Stimulated activated effector memory CD8-positive, alpha-beta T cell treated with anti-CD3 and anti-CD28 coated beads, Interleukin-12 subunit alpha, Interleukin-12 subunit beta, amount 100 ng/mL, for 72 hours (primary cell): ENCODE measurements at regions not wholly inside any gene's neighbourhood (a gene's known extent, or its start where the extent isn't known, plus 50 kb on each side); places are given as distances from the start of the nearest gene placed in this dataset.

Experiments used
- ATAC-seq: fragments of 150-1000 bp; cut with Tn5 transposase; 2 replicates; pipeline ENCODE4 v1.10.0; 2021
- DNase-seq, 2 donors: peaks; one replicate each; pipeline ENCODE4 v3.0.0; 2021 to 2022; ENCODE audit warnings: low spot score in 2 of 2
- H3K27ac Mint-ChIP-seq: one replicate; pipeline ENCODE4 v1.8.0; 2022; ENCODE audit warnings: mild to moderate bottlenecking, mixed read lengths
- H3K36me3 Mint-ChIP-seq: one replicate; pipeline ENCODE4 v1.8.0; 2022; ENCODE audit warnings: mild to moderate bottlenecking, mixed read lengths
- H3K4me1 Mint-ChIP-seq: one replicate; pipeline ENCODE4 v1.8.0; 2022; ENCODE audit warnings: mixed read lengths
- H3K4me3 Mint-ChIP-seq: one replicate; pipeline ENCODE4 v1.8.0; 2022; ENCODE audit warnings: mild to moderate bottlenecking, mixed read lengths
- H3K9me3 Mint-ChIP-seq: one replicate; pipeline ENCODE4 v1.8.0; 2022; ENCODE audit warnings: mixed read lengths

GRCh38 chr10:121205625-121206024 is 354.5 kb downstream of the WDR11 start:
- H3K9me3 Mint-ChIP-seq: peaks cover 2% of the 10 kb centered on the region
- no peaks in the 10 kb centered on the region for H3K4me1 Mint-ChIP-seq
- H3K36me3 Mint-ChIP-seq: no peaks in the 10 kb centered on the region
- DNase-seq: no peak
- no peak overlapping the region for H3K27ac Mint-ChIP-seq
- H3K4me3 Mint-ChIP-seq: no peak overlapping the region
- ATAC-seq: no peak

GRCh38 chr10:121211446-121211845 is 360.3 kb downstream of the WDR11 start:
- H3K9me3 Mint-ChIP-seq: peaks cover 2% of the 10 kb centered on the region
- no peaks in the 10 kb centered on the region for H3K4me1 Mint-ChIP-seq
- no peak overlapping the region for H3K27ac Mint-ChIP-seq
- H3K4me3 Mint-ChIP-seq: no peak overlapping the region
- ATAC-seq (no peak), DNase-seq (no peak)
- no peaks in the 10 kb centered on the region for H3K36me3 Mint-ChIP-seq

- no peaks in the 10 kb centered on the region for H3K36me3 Mint-ChIP-seq
- H3K9me3 Mint-ChIP-seq: peaks cover 2% of the 10 kb centered on the region
- H3K4me3 Mint-ChIP-seq: no peak overlapping the region
- DNase-seq (no peak), ATAC-seq (no peak)
- no peaks in the 10 kb centered on the region for H3K4me1 Mint-ChIP-seq
- H3K27ac Mint-ChIP-seq: no peak overlapping the region
Measured at GRCh38 chr10:121213437-121213836, 362.3 kb downstream of the WDR11 start.

- Mint-ChIP-seq H3K4me3 (no peak overlapping the region), H3K36me3 (no peaks in the 10 kb centered on the region), H3K27ac (no peak overlapping the region), H3K4me1 (no peaks in the 10 kb centered on the region), H3K9me3 (peaks cover 2% of the 10 kb centered on the region)
- DNase-seq (no peak), ATAC-seq (no peak)
Measured at GRCh38 chr10:121216295-121216694, 365.1 kb downstream of the WDR11 start.

- Mint-ChIP-seq H3K9me3 (peaks cover 2% of the 10 kb centered on the region), H3K27ac (no peak overlapping the region), H3K4me3 (no peak overlapping the region), H3K4me1 (no peaks in the 10 kb centered on the region), H3K36me3 (no peaks in the 10 kb centered on the region)
- no peak for ATAC-seq
- DNase-seq: no peak
Measured at GRCh38 chr10:121216721-121217181, 365.6 kb downstream of the WDR11 start.

GRCh38 chr10:121217331-121217730 is 366.2 kb downstream of the WDR11 start:
- Mint-ChIP-seq H3K9me3 (peaks cover 2% of the 10 kb centered on the region), H3K4me3 (no peak overlapping the region), H3K36me3 (no peaks in the 10 kb centered on the region), H3K27ac (no peak overlapping the region), H3K4me1 (no peaks in the 10 kb centered on the region)
- ATAC-seq (no peak), DNase-seq (no peak)

- no peak overlapping the region for H3K4me3 Mint-ChIP-seq
- H3K4me1 Mint-ChIP-seq: no peaks in the 10 kb centered on the region
- ATAC-seq (no peak), DNase-seq (no peak)
- no peak overlapping the region for H3K27ac Mint-ChIP-seq
- H3K9me3 Mint-ChIP-seq: no peaks in the 10 kb centered on the region
- H3K36me3 Mint-ChIP-seq: no peaks in the 10 kb centered on the region
Measured at GRCh38 chr10:121221072-121221471, 369.9 kb downstream of the WDR11 start.

- Mint-ChIP-seq H3K27ac (no peak overlapping the region), H3K4me1 (no peaks in the 10 kb centered on the region), H3K4me3 (no peak overlapping the region), H3K9me3 (no peaks in the 10 kb centered on the region), H3K36me3 (no peaks in the 10 kb centered on the region)
- DNase-seq (no peak), ATAC-seq (no peak)
Measured at GRCh38 chr10:121221991-121222390, 370.8 kb downstream of the WDR11 start.

- no peaks in the 10 kb centered on the region for H3K9me3 Mint-ChIP-seq
- ATAC-seq: no peak
- H3K27ac Mint-ChIP-seq: no peak overlapping the region
- H3K36me3 Mint-ChIP-seq: no peaks in the 10 kb centered on the region
- no peaks in the 10 kb centered on the region for H3K4me1 Mint-ChIP-seq
- no peak overlapping the region for H3K4me3 Mint-ChIP-seq
- no peak for DNase-seq
Measured at GRCh38 chr10:121222842-121223241, 371.7 kb downstream of the WDR11 start.

- H3K27ac Mint-ChIP-seq: no peak overlapping the region
- no peak for DNase-seq
- H3K4me1 Mint-ChIP-seq: no peaks in the 10 kb centered on the region
- H3K4me3 Mint-ChIP-seq: no peak overlapping the region
- no peaks in the 10 kb centered on the region for H3K36me3 Mint-ChIP-seq
- H3K9me3 Mint-ChIP-seq: peaks cover 7% of the 10 kb centered on the region
- no peak for ATAC-seq
Measured at GRCh38 chr10:121231079-121231478, 367.2 kb downstream of the FGFR2 start.

GRCh38 chr10:121232494-121232893 is 365.8 kb downstream of the FGFR2 start:
- Mint-ChIP-seq H3K36me3 (no peaks in the 10 kb centered on the region), H3K4me1 (no peaks in the 10 kb centered on the region), H3K27ac (no peak overlapping the region), H3K9me3 (peaks cover 10% of the 10 kb centered on the region), H3K4me3 (no peak overlapping the region)
- ATAC-seq (no peak), DNase-seq (no peak)

- Mint-ChIP-seq H3K9me3 (peaks cover 11% of the 10 kb centered on the region), H3K27ac (no peak overlapping the region), H3K4me3 (no peak overlapping the region), H3K36me3 (no peaks in the 10 kb centered on the region), H3K4me1 (no peaks in the 10 kb centered on the region)
- ATAC-seq (no peak), DNase-seq (no peak)
Measured at GRCh38 chr10:121235692-121236091, 362.6 kb downstream of the FGFR2 start.

GRCh38 chr10:121236621-121237020 is 361.6 kb downstream of the FGFR2 start:
- Mint-ChIP-seq H3K36me3 (no peaks in the 10 kb centered on the region), H3K27ac (no peak overlapping the region), H3K9me3 (peaks cover 11% of the 10 kb centered on the region), H3K4me1 (no peaks in the 10 kb centered on the region), H3K4me3 (no peak overlapping the region)
- DNase-seq: no peak
- ATAC-seq: no peak

- H3K4me1 Mint-ChIP-seq: no peaks in the 10 kb centered on the region
- ATAC-seq (no peak), DNase-seq (no peak)
- H3K9me3 Mint-ChIP-seq: peaks cover 11% of the 10 kb centered on the region
- no peak overlapping the region for H3K4me3 Mint-ChIP-seq
- H3K36me3 Mint-ChIP-seq: no peaks in the 10 kb centered on the region
- no peak overlapping the region for H3K27ac Mint-ChIP-seq
Measured at GRCh38 chr10:121237718-121238117, 360.5 kb downstream of the FGFR2 start.

GRCh38 chr10:121240011-121240410 is 358.2 kb downstream of the FGFR2 start:
- Mint-ChIP-seq H3K4me1 (no peaks in the 10 kb centered on the region), H3K36me3 (no peaks in the 10 kb centered on the region), H3K27ac (no peak overlapping the region), H3K4me3 (no peak overlapping the region), H3K9me3 (peaks cover 11% of the 10 kb centered on the region)
- ATAC-seq (no peak), DNase-seq (no peak)

GRCh38 chr10:121240556-121240955 is 357.7 kb downstream of the FGFR2 start:
- Mint-ChIP-seq H3K36me3 (no peaks in the 10 kb centered on the region), H3K4me3 (no peak overlapping the region), H3K27ac (no peak overlapping the region), H3K4me1 (no peaks in the 10 kb centered on the region), H3K9me3 (peaks cover 11% of the 10 kb centered on the region)
- DNase-seq: no peak
- no peak for ATAC-seq

- H3K9me3 Mint-ChIP-seq: peaks cover 6% of the 10 kb centered on the region
- H3K4me1 Mint-ChIP-seq: no peaks in the 10 kb centered on the region
- no peaks in the 10 kb centered on the region for H3K36me3 Mint-ChIP-seq
- ATAC-seq (no peak), DNase-seq (no peak)
- no peak overlapping the region for H3K4me3 Mint-ChIP-seq
- no peak overlapping the region for H3K27ac Mint-ChIP-seq
Measured at GRCh38 chr10:121241337-121241736, 356.9 kb downstream of the FGFR2 start.
